H1 (cell line): ENCODE measurements at regions not wholly inside any gene's neighbourhood (a gene's known extent, or its start where the extent isn't known, plus 50 kb on each side); places are given as distances from the start of the nearest gene placed in this dataset.

Source experiments
- CTCF ChIA-PET: fragments of 300-600 bp; sonication (Branson Sonifier 250); formaldehyde crosslinking; loops from one replicate; lab custom pipeline; 2021; ENCODE audit not compliant: partially characterized antibody; lab: Charles Lee
- POLR2A ChIA-PET: fragments of 300-600 bp; sonication (Branson Sonifier 250); formaldehyde crosslinking; loops from one replicate; lab custom pipeline; 2021; ENCODE audit warnings: inconsistent platforms; ENCODE audit not compliant: partially characterized antibody; lab: Charles Lee
- DNase-seq, 2 experiments: peaks; one replicate each; pipeline versions ENCODE4 v3.0.0 to v3.0.0-alpha.2; 2010 to 2022; ENCODE audit warnings: low spot score in 2 of 2, low read depth in 1 of 2, mixed read lengths in 1 of 2
- FAIRE-seq: peaks from 2 replicates; lab custom pipeline; 2011; peaks lifted over from hg19 to GRCh38; lab: Jason Lieb, UNC
- H2AFZ ChIP-seq: 2 replicates; pipeline ENCODE4 v1.8.1; 2012; ENCODE audit warnings: low read length, inconsistent platforms
- H2AK5ac ChIP-seq: 2 replicates; pipeline ENCODE4 v1.6.1; 2013; ENCODE audit warnings: low read depth, low read length
- H2BK120ac ChIP-seq: replicated peaks from 2 replicates; pipeline ENCODE3; 2013; ENCODE audit warnings: low read depth, low read length, inconsistent platforms
- H2BK12ac ChIP-seq: 2 replicates; pipeline ENCODE4 v1.6.1; 2013; ENCODE audit warnings: low read depth, low read length
- H2BK15ac ChIP-seq: 2 replicates; pipeline ENCODE4 v1.6.1; 2013; ENCODE audit warnings: low read length
- H2BK20ac ChIP-seq: 2 replicates; pipeline ENCODE4 v1.6.1; 2013; ENCODE audit warnings: low read length
- H2BK5ac ChIP-seq: 2 replicates; pipeline ENCODE4 v1.6.1; 2013; ENCODE audit warnings: low read depth, low read length
- H3K14ac ChIP-seq: 2 replicates; pipeline ENCODE4 v1.6.1; 2013; ENCODE audit warnings: inconsistent platforms; ENCODE audit not compliant: insufficient read length
- H3K18ac ChIP-seq: 2 replicates; pipeline ENCODE4 v1.6.1; 2013; ENCODE audit warnings: low read length; ENCODE audit errors: extremely low read depth
- H3K23ac ChIP-seq: 2 replicates; pipeline ENCODE4 v1.6.1; 2013; ENCODE audit warnings: inconsistent platforms; ENCODE audit not compliant: insufficient read length
- H3K23me2 ChIP-seq: 2 replicates; pipeline ENCODE4 v1.6.1; 2013; ENCODE audit warnings: low read depth, low read length
- H3K27ac ChIP-seq: 2 replicates; pipeline ENCODE4 v1.6.1; 2011; ENCODE audit warnings: low read depth, low read length, inconsistent platforms
- H3K27me3 ChIP-seq, 4 experiments: replicated peaks in 1 of 4; 1 replicate in 1 of 4; 2 replicates in 3 of 4; pipeline versions ENCODE4 v1.6.1 to v1.8.1; 2011 to 2013; ENCODE audit warnings: low read length in 3 of 4, mild to moderate bottlenecking in 3 of 4, inconsistent platforms in 2 of 4, mixed read lengths in 2 of 4, moderate library complexity in 1 of 4; ENCODE audit not compliant: control insufficient read depth in 3 of 4, insufficient read depth in 3 of 4; ENCODE audit errors: extremely low read depth in 1 of 4
- H3K36me3 ChIP-seq, 4 experiments: 2 replicates each; pipeline versions ENCODE4 v1.6.1 to v1.8.1; 2011 to 2013; ENCODE audit warnings: mild to moderate bottlenecking in 4 of 4, low read length in 3 of 4, moderate library complexity in 2 of 4, control low read depth in 1 of 4, inconsistent platforms in 1 of 4; ENCODE audit not compliant: insufficient read depth in 4 of 4, control insufficient read depth in 2 of 4
- H3K4ac ChIP-seq: replicated peaks from 2 replicates; pipeline ENCODE3; 2013; ENCODE audit warnings: low read length, low read depth, mixed read lengths, inconsistent platforms; ENCODE audit not compliant: insufficient read length
- H3K4me1 ChIP-seq, 4 experiments: replicated peaks in 1 of 4; 1 replicate in 1 of 4; 2 replicates in 3 of 4; pipeline versions ENCODE4 v1.6.1 to v1.8.1; 2011 to 2013; ENCODE audit warnings: low read length in 3 of 4, inconsistent platforms in 2 of 4, mixed read lengths in 1 of 4; ENCODE audit not compliant: insufficient read depth in 4 of 4, control insufficient read depth in 3 of 4
- H3K4me2 ChIP-seq, 2 experiments: 2 replicates each; pipeline versions ENCODE4 v1.6.1 to v1.8.1; 2011 to 2013; ENCODE audit warnings: low read depth in 2 of 2, low read length in 2 of 2, control low read depth in 1 of 2, inconsistent platforms in 1 of 2, mild to moderate bottlenecking in 1 of 2; ENCODE audit not compliant: insufficient read depth in 1 of 2
- H3K4me3 ChIP-seq, 4 experiments: fragments of 200-600, 300-600 bp in 1 of 4; sonication (generic), shearing (Covaris generic), sonication (Bioruptor Twin) in 1 of 4; 2 replicates each; pipeline versions ENCODE4 v1.5.1 to v1.8.1; 2011 to 2016; ENCODE audit warnings: low read length in 4 of 4, low read depth in 3 of 4, control low read depth in 2 of 4, inconsistent platforms in 2 of 4, mild to moderate bottlenecking in 2 of 4, mixed read lengths in 1 of 4, moderate library complexity in 1 of 4; ENCODE audit not compliant: insufficient read depth in 2 of 4; ENCODE audit errors: extremely low read depth in 1 of 4
- H3K56ac ChIP-seq: replicated peaks from 2 replicates; pipeline ENCODE3; 2013; ENCODE audit warnings: low read depth, mild to moderate bottlenecking, mixed read lengths, low read length, inconsistent platforms; ENCODE audit not compliant: insufficient read length
- H3K79me1 ChIP-seq: 2 replicates; pipeline ENCODE4 v1.6.1; 2013; ENCODE audit warnings: low read depth, low read length, control low read depth
- H3K79me2 ChIP-seq, 2 experiments: 2 replicates each; pipeline versions ENCODE4 v1.6.1 to v1.8.1; 2012 to 2013; ENCODE audit warnings: low read length in 2 of 2, mild to moderate bottlenecking in 2 of 2, inconsistent platforms in 1 of 2; ENCODE audit not compliant: insufficient read depth in 2 of 2, control insufficient read depth in 1 of 2
- H3K9ac ChIP-seq, 4 experiments: replicated peaks in 1 of 4; 1 replicate in 1 of 4; 2 replicates in 3 of 4; pipeline versions ENCODE4 v1.6.1 to v1.8.1; 2011 to 2013; ENCODE audit warnings: low read depth in 3 of 4, low read length in 3 of 4, control low read depth in 2 of 4, mild to moderate bottlenecking in 2 of 4, moderate library complexity in 2 of 4, inconsistent platforms in 1 of 4; ENCODE audit errors: extremely low read depth in 1 of 4
- H3K9me3 ChIP-seq, 2 experiments: 2 replicates each; pipeline versions ENCODE4 v1.6.1 to v1.8.1; 2012 to 2013; ENCODE audit warnings: mild to moderate bottlenecking in 2 of 2, moderate library complexity in 2 of 2, control low read depth in 1 of 2, inconsistent platforms in 1 of 2, low read depth in 1 of 2, low read length in 1 of 2, mixed read lengths in 1 of 2; ENCODE audit not compliant: insufficient read depth in 2 of 2
- H4K20me1 ChIP-seq, 2 experiments: replicated peaks in 1 of 2; 2 replicates each; pipeline versions ENCODE3 to v1.8.1; 2011 to 2013; ENCODE audit warnings: inconsistent platforms in 2 of 2, low read length in 2 of 2, mild to moderate bottlenecking in 1 of 2; ENCODE audit not compliant: insufficient read depth in 2 of 2, control insufficient read depth in 1 of 2
- H4K5ac ChIP-seq: 2 replicates; pipeline ENCODE4 v1.6.1; 2013; ENCODE audit warnings: low read length, low read depth, mixed read lengths, inconsistent platforms; ENCODE audit not compliant: insufficient read length
- H4K8ac ChIP-seq: 2 replicates; pipeline ENCODE4 v1.8.0; 2013; ENCODE audit warnings: mild to moderate bottlenecking, moderate library complexity, low read length, inconsistent platforms; ENCODE audit not compliant: insufficient read depth; ENCODE audit errors: extremely low read depth
- H4K91ac ChIP-seq: replicated peaks from 2 replicates; pipeline ENCODE3; 2013; ENCODE audit warnings: low read length, mixed read lengths, inconsistent platforms; ENCODE audit not compliant: insufficient read length
- EP300 ChIP-seq, 2 experiments: IDR thresholded peaks; 1 replicate in 1 of 2; 2 replicates in 1 of 2; pipeline ENCODE4 v1.6.1; 2011 to 2012; ENCODE audit warnings: low read depth in 2 of 2, low read length in 2 of 2, mild to moderate bottlenecking in 2 of 2, borderline replicate concordance in 1 of 2, inconsistent platforms in 1 of 2, moderate library complexity in 1 of 2
- whole genome bisulfite sequencing, 2 experiments: shearing (Covaris generic) in 1 of 2; methylation state at CpG; one replicate each; pipeline versions ENCODE4 v1.1.6 to v1.1.7; 2013 to 2015; ENCODE audit warnings: low lambda C conversion rate in 2 of 2, mixed read lengths in 2 of 2, inconsistent platforms in 1 of 2, low coverage in 1 of 2, missing lambda C conversion rate in 1 of 2; ENCODE audit not compliant: insufficient replicate concordance in 2 of 2, insufficient coverage in 1 of 2, insufficient read length in 1 of 2; ENCODE audit errors: extremely low coverage in 1 of 2, missing lambda C conversion rate in 1 of 2; 5-methylcytosine and 5-hydroxymethylcytosine counted together

DNA sequence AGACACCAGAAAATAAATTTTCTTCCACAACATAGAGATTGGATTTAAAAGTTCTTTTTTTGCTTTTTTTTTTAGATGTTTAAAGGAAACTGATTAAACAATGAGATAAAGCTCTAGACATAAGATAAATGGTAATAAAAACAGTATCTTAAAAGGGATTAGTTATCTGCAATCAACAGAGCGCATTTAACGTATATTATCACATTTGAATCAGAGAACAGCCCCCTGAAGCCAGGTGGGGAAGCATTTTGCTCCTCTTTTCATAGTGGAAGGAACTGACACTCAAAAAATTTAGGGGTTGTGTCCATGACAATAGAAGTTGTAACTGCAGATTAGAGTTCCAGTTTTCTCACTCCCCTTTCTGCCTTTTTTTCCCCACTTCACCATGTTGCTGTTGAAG is 367.6 kb downstream of the SPATA31D1 start:
- H3K23ac ChIP-seq = no peak overlapping the region
- no peaks in the 10 kb centered on the region for H3K79me1 ChIP-seq
- H2AFZ ChIP-seq = no peak overlapping the region
- no peak overlapping the region for H2BK5ac ChIP-seq
- no peaks in the 10 kb centered on the region for H3K27me3 ChIP-seq
- H3K4me2 ChIP-seq = no peak overlapping the region
- no peaks in the 10 kb centered on the region for H3K79me2 ChIP-seq
- H2AK5ac ChIP-seq = no peak overlapping the region
- DNase-seq (no peak), FAIRE-seq (no peak)
- H3K4me3 ChIP-seq = no peak overlapping the region
- no peak overlapping the region for H4K5ac ChIP-seq
- POLR2A ChIA-PET = no interaction called here
- H3K56ac ChIP-seq = no peak overlapping the region
- H3K4ac ChIP-seq = no peak overlapping the region
- H2BK15ac ChIP-seq = no peak overlapping the region
- no peak overlapping the region for H3K14ac ChIP-seq
- no peaks in the 10 kb centered on the region for H3K4me1 ChIP-seq
- H3K9ac ChIP-seq = no peak overlapping the region
- H2BK20ac ChIP-seq = no peak overlapping the region
- no peaks in the 10 kb centered on the region for H3K9me3 ChIP-seq
- no peak overlapping the region for H4K8ac ChIP-seq
- H3K36me3 ChIP-seq = no peaks in the 10 kb centered on the region
- H4K20me1 ChIP-seq = no peaks in the 10 kb centered on the region
- 82% methylated on average over 2 of the region's 2 CpGs; no CpG with 5 or more reads in 1 of the 2 experiments for WGBS, 2 experiments
- no peak for TF ChIP-seq EP300 (IDR thresholded peaks at IDR 0.05; ENCODE audit: borderline replicate concordance in 1 of 2, low read depth in 2 of 2, low read length in 2 of 2)
- H3K27ac ChIP-seq = no peak overlapping the region
- no peaks in the 10 kb centered on the region for H3K23me2 ChIP-seq
- H4K91ac ChIP-seq = no peak overlapping the region
- CTCF ChIA-PET = interaction anchor here (0.6 to 0.9 kb wide), 2 partner anchors 20 to 684 kb away, joined by 3 to 4 read pairs; no protein-coding TSS in a partner anchor
- H2BK120ac ChIP-seq = no peak overlapping the region
- no peak overlapping the region for H3K18ac ChIP-seq
- no peak overlapping the region for H2BK12ac ChIP-seq
